Neural cell (in vitro differentiated cells): ENCODE measurements at regions not wholly inside any gene's neighbourhood (a gene's known extent, or its start where the extent isn't known, plus 50 kb on each side); places are given as distances from the start of the nearest gene placed in this dataset.

Experiments used
- H2AFZ ChIP-seq: fragments of 200-600, 300-800 bp; sonication (generic), shearing (Covaris generic); 2 replicates; pipeline ENCODE4 v1.6.0; 2014; ENCODE audit warnings: low read depth, mild to moderate bottlenecking, antibody characterized with exemption, low read length, moderate library complexity
- H3F3A ChIP-seq: fragments of 200-600 bp; shearing (Covaris generic); 2 replicates; pipeline ENCODE4 v1.6.1; 2016; ENCODE audit warnings: mild to moderate bottlenecking, moderate library complexity, mixed read lengths, antibody characterized with exemption, low read length; ENCODE audit not compliant: insufficient read depth, poor library complexity, severe bottlenecking
- H3K27ac ChIP-seq: fragments of 200-600, 300-800 bp; sonication (generic), shearing (Covaris generic); 2 replicates; pipeline ENCODE4 v1.5.1; 2014; ENCODE audit warnings: mild to moderate bottlenecking, low read length, moderate library complexity
- H3K27me3 ChIP-seq: fragments of 300-800, 200-600 bp; sonication (generic), shearing (Covaris generic); 2 replicates; pipeline ENCODE4 v1.6.0; 2014; ENCODE audit warnings: mild to moderate bottlenecking, low read depth, low read length, moderate library complexity; ENCODE audit not compliant: insufficient read depth
- H3K36me3 ChIP-seq: fragments of 300-800, 200-600 bp; sonication (generic), shearing (Covaris generic); 2 replicates; pipeline ENCODE4 v1.5.1; 2014; ENCODE audit warnings: mild to moderate bottlenecking, antibody characterized with exemption, low read length, moderate library complexity; ENCODE audit not compliant: insufficient read depth
- H3K4me2 ChIP-seq: fragments of 300-800, 200-600 bp; sonication (generic), shearing (Covaris generic); 2 replicates; pipeline ENCODE4 v1.6.0; 2014; ENCODE audit warnings: mild to moderate bottlenecking, low read length
- H3K4me3 ChIP-seq: fragments of 300-800, 200-600 bp; sonication (generic), shearing (Covaris generic); 2 replicates; pipeline ENCODE4 v1.5.1; 2014; ENCODE audit warnings: mild to moderate bottlenecking, low read length, moderate library complexity
- H3K79me2 ChIP-seq: fragments of 200-600 bp; shearing (Covaris generic); replicated peaks from 2 replicates; pipeline ENCODE4 v1.6.0; 2014; ENCODE audit warnings: mild to moderate bottlenecking, low read length, moderate library complexity; ENCODE audit not compliant: insufficient read depth
- H3K9ac ChIP-seq: fragments of 300-800, 200-600 bp; sonication (generic), shearing (Covaris generic); 2 replicates; pipeline ENCODE4 v1.6.1; 2016; ENCODE audit warnings: mild to moderate bottlenecking, low read length, mixed read lengths
- H3K9me2 ChIP-seq: fragments of 200-600 bp; shearing (Covaris generic); 2 replicates; pipeline ENCODE4 v1.6.1; 2016; ENCODE audit warnings: mild to moderate bottlenecking, low read length, mixed read lengths; ENCODE audit not compliant: insufficient read depth
- H3K9me3 ChIP-seq: fragments of 200-600, 300-800 bp; sonication (generic), shearing (Covaris generic); 2 replicates; pipeline ENCODE4 v1.6.1; 2016; ENCODE audit warnings: mild to moderate bottlenecking, mixed run types, low read length, moderate library complexity, mixed read lengths
- H4K20me1 ChIP-seq: fragments of 200-600 bp; shearing (Covaris generic); 2 replicates; pipeline ENCODE4 v1.6.1; 2016; ENCODE audit warnings: mild to moderate bottlenecking, mixed run types; ENCODE audit not compliant: insufficient read depth
- CTCF ChIP-seq: fragments of 450-650 bp; IDR thresholded peaks from 2 replicates; pipeline ENCODE4 v1.5.1; 2014; ENCODE audit warnings: antibody characterized with exemption, mild to moderate bottlenecking, moderate library complexity; ENCODE audit not compliant: poor library complexity, severe bottlenecking
- EP300 ChIP-seq: fragments of 450-650 bp; conservative IDR thresholded peaks from 2 replicates; pipeline ENCODE4 v1.6.1; 2014; ENCODE audit warnings: antibody characterized with exemption, mild to moderate bottlenecking, moderate library complexity; ENCODE audit not compliant: poor library complexity, severe bottlenecking
- EZH2 ChIP-seq: fragments of 200-600, 300-800 bp; shearing (Covaris generic), sonication (generic); IDR thresholded peaks from 2 replicates; pipeline ENCODE4 v1.6.1; 2014; ENCODE audit warnings: antibody characterized with exemption, low read length, borderline replicate concordance, mild to moderate bottlenecking; ENCODE audit not compliant: insufficient read depth, poor library complexity, severe bottlenecking
- MXI1 ChIP-seq: fragments of 450-650 bp; conservative IDR thresholded peaks from 2 replicates; pipeline ENCODE4 v1.6.1; 2014; ENCODE audit warnings: antibody characterized with exemption, mild to moderate bottlenecking; ENCODE audit not compliant: poor library complexity, severe bottlenecking
- POLR2AphosphoS5 ChIP-seq: IDR thresholded peaks from 2 replicates; pipeline ENCODE4 v1.6.1; 2012
- RAD21 ChIP-seq: fragments of 450-650 bp; conservative IDR thresholded peaks from 2 replicates; pipeline ENCODE4 v1.6.1; 2014; ENCODE audit warnings: antibody characterized with exemption, mild to moderate bottlenecking, moderate library complexity
- REST ChIP-seq: IDR thresholded peaks from 2 replicates; pipeline ENCODE4 v1.6.1; 2012; ENCODE audit warnings: borderline replicate concordance
- SMC3 ChIP-seq: fragments of 450-650 bp; conservative IDR thresholded peaks from 2 replicates; pipeline ENCODE4 v1.6.1; 2014; ENCODE audit warnings: antibody characterized with exemption, mild to moderate bottlenecking, moderate library complexity; ENCODE audit not compliant: poor library complexity
- TAF1 ChIP-seq: IDR thresholded peaks from 2 replicates; pipeline ENCODE4 v1.6.1; 2012; ENCODE audit warnings: low read depth

- no peak overlapping the region for H2AFZ ChIP-seq
- no peaks in the 10 kb centered on the region for H3K9me3 ChIP-seq
- no peak overlapping the region for H3K4me2 ChIP-seq
- H3F3A ChIP-seq, result no peaks in the 10 kb centered on the region
- H3K9me2 ChIP-seq, result no peaks in the 10 kb centered on the region
- H3K36me3 ChIP-seq, result no peaks in the 10 kb centered on the region
- H3K4me3 ChIP-seq, result no peak overlapping the region
- H3K27me3 ChIP-seq, result no peaks in the 10 kb centered on the region
- no peak overlapping the region for H3K27ac ChIP-seq
- no peak overlapping the region for H3K9ac ChIP-seq
- no peaks in the 10 kb centered on the region for H3K79me2 ChIP-seq
- no peaks in the 10 kb centered on the region for H4K20me1 ChIP-seq
- TF ChIP-seq POLR2AphosphoS5 (no peak), TAF1 (no peak), CTCF (no peak), REST (no peak), MXI1 (no peak)
Measured at GRCh38 chr2:52698408-52698807, 1069.2 kb upstream of the CHAC2 start.

DNA sequence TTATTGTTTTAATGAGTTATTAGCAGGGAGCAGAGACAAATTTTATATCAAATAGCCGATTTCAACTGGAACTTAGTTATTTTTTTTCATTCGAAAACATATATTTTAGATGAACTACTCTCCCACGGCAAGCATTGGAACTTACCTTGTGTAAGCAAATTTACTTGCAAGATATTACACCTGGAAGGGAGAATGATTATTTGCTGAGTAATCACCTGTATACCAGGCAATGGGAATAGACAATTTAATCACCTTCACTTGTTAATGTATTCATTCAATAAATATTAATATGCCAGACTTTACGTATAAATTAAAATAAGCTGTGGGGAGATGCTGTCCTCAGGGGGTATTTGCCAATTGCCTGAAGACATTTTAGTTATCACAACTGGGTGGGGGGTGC is 1069.9 kb upstream of the CHAC2 start:
- H2AFZ ChIP-seq, result no peak overlapping the region
- no peak overlapping the region for H3K27ac ChIP-seq
- no peaks in the 10 kb centered on the region for H3F3A ChIP-seq
- no peak overlapping the region for H3K9ac ChIP-seq
- H3K36me3 ChIP-seq, result no peaks in the 10 kb centered on the region
- TF ChIP-seq SMC3, result no peak
- no peak for TF ChIP-seq POLR2AphosphoS5
- TF ChIP-seq CTCF, result no peak
- no peak for TF ChIP-seq REST
- no peak for TF ChIP-seq EP300
- no peak for TF ChIP-seq RAD21
- no peak for TF ChIP-seq EZH2
- TF ChIP-seq MXI1, result no peak
- TF ChIP-seq TAF1, result no peak
- no peaks in the 10 kb centered on the region for H3K27me3 ChIP-seq
- H3K4me3 ChIP-seq, result no peak overlapping the region
- H4K20me1 ChIP-seq, result no peaks in the 10 kb centered on the region
- no peak overlapping the region for H3K4me2 ChIP-seq
- no peaks in the 10 kb centered on the region for H3K9me2 ChIP-seq
- no peaks in the 10 kb centered on the region for H3K9me3 ChIP-seq
- no peaks in the 10 kb centered on the region for H3K79me2 ChIP-seq
